Colonic mucosa (tissue), 4 donors: ENCODE measurements at regions not wholly inside any gene's neighbourhood (a gene's known extent, or its start where the extent isn't known, plus 50 kb on each side); places are given as distances from the start of the nearest gene placed in this dataset.

Source experiments
- DNase-seq: peaks from one replicate; pipeline ENCODE4 v3.0.0-alpha.2; 2020
- H3K27ac ChIP-seq: fragments of 200-600 bp; one replicate; pipeline ENCODE4 v1.8.0; 2021
- H3K27me3 ChIP-seq: fragments of 200-600 bp; one replicate; pipeline ENCODE4 v1.8.0; 2021
- H3K36me3 ChIP-seq: fragments of 200-600 bp; one replicate; pipeline ENCODE4 v1.8.0; 2021
- H3K4me1 ChIP-seq: fragments of 200-600 bp; one replicate; pipeline ENCODE4 v1.8.0; 2021; ENCODE audit warnings: mild to moderate bottlenecking
- H3K4me3 ChIP-seq: fragments of 200-600 bp; one replicate; pipeline ENCODE4 v1.8.0; 2021
- H3K9ac ChIP-seq, 2 donors: one replicate each; pipeline ENCODE4 v1.7.0; 2013; ENCODE audit warnings: control low read depth in 2 of 2, low read depth in 2 of 2, low read length in 2 of 2
- H3K9me3 ChIP-seq: fragments of 200-600 bp; one replicate; pipeline ENCODE4 v1.8.0; 2021
- intact Hi-C: fragments of 100-400 bp; cut with DNase I; formaldehyde crosslinking; loops from one replicate; pipeline ENCODE4 v1.14.1; 2022
- TF ChIP-seq, protein P1 (sequence below): fragments of 200-600 bp; IDR thresholded peaks from one replicate; pipeline ENCODE4 v1.8.0; 2022; ENCODE audit warnings: antibody characterized with exemption, mild to moderate bottlenecking
- donor health status: healthy.
- donor health status: DM: no; HTN: no; CAD: no.
- donor health status: DM: no; HTN: no; CAD: no.

DNA sequence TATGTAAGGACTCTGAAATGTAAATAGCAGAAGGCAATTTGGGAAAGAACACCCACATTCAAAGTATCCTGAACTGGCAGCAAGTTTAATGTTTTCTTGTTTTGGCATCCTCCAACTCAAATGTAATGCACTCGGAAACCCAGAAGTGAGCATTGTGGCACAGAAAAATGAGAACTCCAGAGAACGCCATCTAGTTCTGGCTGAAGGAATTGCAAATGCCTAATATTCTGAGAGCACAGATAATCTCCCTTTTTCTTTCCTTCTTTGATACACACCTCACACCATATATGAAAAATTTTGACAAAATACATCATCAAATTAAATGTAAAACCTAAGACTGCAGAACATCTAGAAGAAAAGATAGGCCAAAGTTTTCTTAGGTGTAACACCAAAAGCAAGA lies 52.1 kb downstream of the PWWP3B start:
- H3K4me3 ChIP-seq: no peak overlapping the region

DNA sequence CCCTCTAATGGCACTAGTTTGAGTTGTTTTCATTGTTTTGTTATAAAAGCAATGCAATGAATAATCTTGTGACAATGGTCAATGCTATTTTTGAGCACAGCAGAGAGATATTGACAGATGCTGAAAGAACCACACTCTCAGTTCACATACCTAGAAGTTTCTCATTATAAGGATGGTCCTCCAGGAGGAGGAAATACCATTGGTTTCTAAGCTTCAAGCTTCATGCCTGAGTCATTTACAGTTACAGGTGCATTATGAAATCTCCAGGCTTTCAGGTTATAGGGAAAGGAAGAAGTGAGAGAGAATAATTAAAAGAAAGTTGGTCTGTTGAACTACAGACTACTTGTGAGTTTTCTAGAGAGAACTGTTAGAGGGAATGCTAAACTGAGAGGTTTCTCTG lies 75.3 kb downstream of the PWWP3B start:
- TF ChIP-seq, protein P1, sequence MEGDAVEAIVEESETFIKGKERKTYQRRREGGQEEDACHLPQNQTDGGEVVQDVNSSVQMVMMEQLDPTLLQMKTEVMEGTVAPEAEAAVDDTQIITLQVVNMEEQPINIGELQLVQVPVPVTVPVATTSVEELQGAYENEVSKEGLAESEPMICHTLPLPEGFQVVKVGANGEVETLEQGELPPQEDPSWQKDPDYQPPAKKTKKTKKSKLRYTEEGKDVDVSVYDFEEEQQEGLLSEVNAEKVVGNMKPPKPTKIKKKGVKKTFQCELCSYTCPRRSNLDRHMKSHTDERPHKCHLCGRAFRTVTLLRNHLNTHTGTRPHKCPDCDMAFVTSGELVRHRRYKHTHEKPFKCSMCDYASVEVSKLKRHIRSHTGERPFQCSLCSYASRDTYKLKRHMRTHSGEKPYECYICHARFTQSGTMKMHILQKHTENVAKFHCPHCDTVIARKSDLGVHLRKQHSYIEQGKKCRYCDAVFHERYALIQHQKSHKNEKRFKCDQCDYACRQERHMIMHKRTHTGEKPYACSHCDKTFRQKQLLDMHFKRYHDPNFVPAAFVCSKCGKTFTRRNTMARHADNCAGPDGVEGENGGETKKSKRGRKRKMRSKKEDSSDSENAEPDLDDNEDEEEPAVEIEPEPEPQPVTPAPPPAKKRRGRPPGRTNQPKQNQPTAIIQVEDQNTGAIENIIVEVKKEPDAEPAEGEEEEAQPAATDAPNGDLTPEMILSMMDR: no peak
- intact Hi-C loops: no loop called here
- no peak overlapping the region for H3K27ac ChIP-seq
- no peaks in the 10 kb centered on the region for H3K4me1 ChIP-seq
- H3K9ac ChIP-seq: no peak overlapping the region
- no peaks in the 10 kb centered on the region for H3K27me3 ChIP-seq
- no peak overlapping the region for H3K4me3 ChIP-seq
- no peaks in the 10 kb centered on the region for H3K9me3 ChIP-seq
- no peak for DNase-seq
- H3K36me3 ChIP-seq: no peaks in the 10 kb centered on the region

More for the DNA sequence above, 52.1 kb downstream of the PWWP3B start:
- no peak overlapping the region for H3K9ac ChIP-seq
- intact Hi-C loops: no loop called here
- no peaks in the 10 kb centered on the region for H3K9me3 ChIP-seq
- no peaks in the 10 kb centered on the region for H3K36me3 ChIP-seq
- H3K27me3 ChIP-seq: no peaks in the 10 kb centered on the region
- H3K27ac ChIP-seq: no peak overlapping the region
- TF ChIP-seq, protein P1: peak; percentile 27
- DNase-seq: no peak
- H3K4me1 ChIP-seq: no peaks in the 10 kb centered on the region

DNA sequence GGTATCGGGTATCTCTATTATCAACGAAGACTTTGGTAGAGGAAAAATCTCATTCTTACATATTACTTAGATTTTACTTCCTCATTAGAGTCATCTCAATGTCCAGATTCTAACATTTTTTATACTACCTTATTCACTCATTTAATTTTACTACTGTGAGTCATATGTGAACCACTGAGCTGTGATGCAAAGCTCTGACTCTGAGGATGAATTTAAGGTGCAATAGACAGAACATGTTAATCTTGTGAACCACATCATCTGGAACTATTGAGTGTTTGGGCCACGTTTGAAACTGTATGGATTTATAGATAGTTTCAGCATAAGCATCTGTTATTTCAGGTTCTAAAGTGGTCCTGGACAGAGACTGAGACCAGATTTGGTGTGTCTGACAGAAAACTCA lies 78.4 kb downstream of the PWWP3B start:
- H3K27ac ChIP-seq: no peak overlapping the region
- intact Hi-C loops: no loop called here
- H3K9me3 ChIP-seq: no peaks in the 10 kb centered on the region
- no peak overlapping the region for H3K4me3 ChIP-seq
- no peaks in the 10 kb centered on the region for H3K27me3 ChIP-seq
- TF ChIP-seq, protein P1: no peak
- H3K36me3 ChIP-seq: no peaks in the 10 kb centered on the region
- H3K4me1 ChIP-seq: no peaks in the 10 kb centered on the region
- DNase-seq: no peak
- no peak overlapping the region for H3K9ac ChIP-seq

DNA sequence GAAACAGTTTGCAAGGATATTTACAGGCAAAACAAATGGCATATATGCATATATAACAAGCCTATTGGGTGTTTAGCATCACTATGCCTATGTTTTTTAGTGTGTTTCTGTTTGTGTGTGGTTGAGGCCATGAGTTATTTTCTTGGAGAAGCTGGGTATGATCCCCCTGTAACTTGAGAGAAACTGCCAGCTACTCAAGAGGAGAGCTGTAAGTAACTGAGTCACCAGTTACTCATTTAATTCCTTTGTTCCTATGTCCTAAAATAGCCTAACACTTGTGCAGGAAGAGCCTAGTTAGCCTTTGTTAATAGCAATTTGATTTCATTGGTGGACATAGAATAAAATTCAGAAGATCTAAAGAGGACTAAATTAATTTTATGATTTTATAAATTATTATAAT lies 79.1 kb downstream of the PWWP3B start:
- H3K27ac ChIP-seq: no peak overlapping the region
- intact Hi-C loops: no loop called here
- no peaks in the 10 kb centered on the region for H3K9me3 ChIP-seq
- H3K27me3 ChIP-seq: no peaks in the 10 kb centered on the region
- H3K9ac ChIP-seq: no peak overlapping the region
- H3K4me3 ChIP-seq: no peak overlapping the region
- TF ChIP-seq, protein P1: peak; percentile 6
- DNase-seq: no peak
- no peaks in the 10 kb centered on the region for H3K4me1 ChIP-seq
- H3K36me3 ChIP-seq: no peaks in the 10 kb centered on the region

DNA sequence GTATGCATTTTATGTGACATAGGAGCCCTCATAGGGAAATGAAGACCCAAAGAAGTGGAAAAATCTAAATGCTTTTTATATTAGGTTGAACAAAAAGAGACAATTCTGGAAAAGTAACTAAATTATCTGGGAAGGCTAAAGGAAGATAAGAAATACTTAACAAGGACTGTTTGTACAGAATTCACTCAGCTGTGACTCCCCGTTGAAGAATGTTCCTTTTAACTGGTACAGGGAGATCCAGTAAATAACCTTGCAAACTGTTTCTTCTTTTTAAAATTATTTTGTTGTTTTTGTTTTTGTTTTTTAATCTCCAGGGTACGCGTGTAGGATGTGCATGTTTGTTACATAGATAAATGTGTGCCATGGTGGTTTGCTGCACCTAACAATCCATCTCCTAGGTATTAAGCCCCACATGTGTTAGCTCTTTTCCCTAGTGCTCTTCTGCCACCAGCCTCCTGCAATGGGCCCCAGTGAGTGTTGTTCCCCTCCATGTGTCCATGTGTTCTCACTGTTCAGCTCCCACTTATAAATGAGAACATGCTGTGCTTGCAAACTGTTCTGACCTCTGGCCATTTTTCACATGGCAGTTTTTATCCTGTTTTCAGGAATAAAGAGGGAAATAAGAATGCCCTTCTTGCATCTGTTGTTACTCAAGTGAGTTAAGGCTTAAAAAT lies 81.7 kb downstream of the PWWP3B start:
- intact Hi-C loops: no loop called here
- H3K27me3 ChIP-seq: no peaks in the 10 kb centered on the region

More for the DNA sequence above, 81.7 kb downstream of the PWWP3B start:
- H3K4me1 ChIP-seq: no peaks in the 10 kb centered on the region
- H3K4me3 ChIP-seq: no peak overlapping the region
- H3K36me3 ChIP-seq: no peaks in the 10 kb centered on the region
- no peak for DNase-seq
- no peak overlapping the region for H3K9ac ChIP-seq
- no peak overlapping the region for H3K27ac ChIP-seq
- H3K9me3 ChIP-seq: no peaks in the 10 kb centered on the region
- TF ChIP-seq, protein P1: no peak
